ENCODE measurements at regions not wholly inside any gene's neighbourhood (a gene's known extent, or its start where the extent isn't known, plus 50 kb on each side); places are given as distances from the start of the nearest gene placed in this dataset.

GRCh38 chr16:85175724-85176233, 63.5 kb upstream of the CIBAR2 start:
- Mint-ChIP-seq H3K27me3 (ENCODE audit: low read depth) (no peaks in the 10 kb centered on the region), H3K9me3 (ENCODE audit: low read depth) (no peaks in the 10 kb centered on the region), H3K4me3 (ENCODE audit: unreplicated experiment) (no peak overlapping the region), H3K36me3 (ENCODE audit: low read depth) (no peaks in the 10 kb centered on the region), H3K27ac (ENCODE audit: unreplicated experiment) (no peak overlapping the region), H3K4me1 (ENCODE audit: low read depth) (peaks cover 43% of the 10 kb centered on the region)
- TF ChIP-seq CTCF (IDR thresholded peaks at IDR 0.05) = no peak
- DNase-seq (ENCODE audit: low spot score) = no peak

GRCh38 chr16:85176541-85177447, 64.5 kb upstream of the CIBAR2 start:
- Mint-ChIP-seq H3K9me3 (ENCODE audit: low read depth) (no peaks in the 10 kb centered on the region), H3K4me1 (ENCODE audit: low read depth) (peaks cover 37% of the 10 kb centered on the region), H3K4me3 (ENCODE audit: unreplicated experiment) (no peak overlapping the region), H3K27me3 (ENCODE audit: low read depth) (no peaks in the 10 kb centered on the region), H3K36me3 (ENCODE audit: low read depth) (no peaks in the 10 kb centered on the region), H3K27ac (ENCODE audit: unreplicated experiment) (no peak overlapping the region)
- TF ChIP-seq CTCF (IDR thresholded peaks at IDR 0.05) = no peak
- no peak for DNase-seq (ENCODE audit: low spot score)

DNA sequence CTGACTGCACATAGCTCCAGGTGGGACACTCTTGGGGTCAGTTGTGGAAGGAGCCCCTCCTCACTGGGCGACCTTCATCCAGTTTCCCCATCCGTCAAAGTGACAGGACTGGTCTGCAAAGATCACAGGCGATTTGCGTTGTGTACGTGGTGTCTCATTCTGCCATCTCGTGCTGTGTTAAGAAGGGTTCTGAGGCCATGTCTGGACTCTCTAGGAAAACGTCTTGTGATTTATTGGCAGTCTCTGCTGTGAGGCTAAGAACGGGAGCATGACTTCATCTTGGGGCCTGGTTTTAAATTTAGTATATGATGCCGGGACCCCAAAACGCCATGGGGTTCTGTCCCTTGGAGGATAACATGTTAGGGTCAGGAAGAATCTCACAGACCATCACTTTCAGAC, 65.2 kb upstream of the CIBAR2 start:
- H3K27me3 Mint-ChIP-seq (ENCODE audit: low read depth) = no peaks in the 10 kb centered on the region
- no peaks in the 10 kb centered on the region for H3K9me3 Mint-ChIP-seq (ENCODE audit: low read depth)
- H3K4me1 Mint-ChIP-seq (ENCODE audit: low read depth) = peaks cover 30% of the 10 kb centered on the region
- no peak for DNase-seq (ENCODE audit: low spot score)
- TF ChIP-seq CTCF (IDR thresholded peaks at IDR 0.05) = no peak
- no peak overlapping the region for H3K27ac Mint-ChIP-seq (ENCODE audit: unreplicated experiment)
- H3K4me3 Mint-ChIP-seq (ENCODE audit: unreplicated experiment) = no peak overlapping the region
- H3K36me3 Mint-ChIP-seq (ENCODE audit: low read depth) = no peaks in the 10 kb centered on the region

DNA sequence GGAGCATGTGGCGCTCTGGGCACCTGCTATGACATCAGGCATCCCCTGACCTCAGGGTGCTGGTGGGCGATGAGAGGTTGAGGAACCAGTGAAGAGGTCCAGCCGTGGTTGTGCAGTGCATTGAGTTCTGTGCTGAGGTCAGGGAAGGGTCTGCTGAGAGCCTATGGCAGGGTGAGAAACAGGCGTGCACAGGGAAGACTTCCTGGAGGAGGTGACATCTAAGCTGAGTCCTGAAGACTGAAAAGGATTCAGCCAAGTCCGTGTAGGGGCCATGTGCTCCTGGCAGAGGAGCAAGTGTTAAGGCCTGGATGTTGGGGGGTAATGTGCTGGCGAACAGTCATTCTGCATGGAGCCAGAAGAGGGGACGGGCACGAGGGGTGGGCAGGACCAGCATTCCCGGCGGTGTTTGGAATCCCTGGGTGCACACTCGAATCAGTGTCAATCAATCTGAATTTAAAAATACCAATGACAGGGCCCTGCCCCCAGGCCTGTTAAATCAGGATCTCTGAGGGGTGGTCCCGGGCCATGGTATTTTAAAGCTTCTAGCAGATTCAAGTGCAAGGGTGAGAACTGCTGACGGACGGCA, 65.8 kb upstream of the CIBAR2 start:
- H3K4me3 Mint-ChIP-seq (ENCODE audit: unreplicated experiment) = no peak overlapping the region
- peaks cover 24% of the 10 kb centered on the region for H3K4me1 Mint-ChIP-seq (ENCODE audit: low read depth)
- no peak for TF ChIP-seq CTCF (IDR thresholded peaks at IDR 0.05)
- no peaks in the 10 kb centered on the region for H3K9me3 Mint-ChIP-seq (ENCODE audit: low read depth)
- DNase-seq (ENCODE audit: low spot score) = no peak
- H3K27me3 Mint-ChIP-seq (ENCODE audit: low read depth) = no peaks in the 10 kb centered on the region
- no peak overlapping the region for H3K27ac Mint-ChIP-seq (ENCODE audit: unreplicated experiment)
- peaks cover 4% of the 10 kb centered on the region for H3K36me3 Mint-ChIP-seq (ENCODE audit: low read depth)

- no peaks in the 10 kb centered on the region for H3K9me3 Mint-ChIP-seq (ENCODE audit: low read depth)
- peaks cover 19% of the 10 kb centered on the region for H3K4me1 Mint-ChIP-seq (ENCODE audit: low read depth)
- no peak for TF ChIP-seq CTCF (IDR thresholded peaks at IDR 0.05)
- DNase-seq (ENCODE audit: low spot score) = no peak
- H3K27me3 Mint-ChIP-seq (ENCODE audit: low read depth) = no peaks in the 10 kb centered on the region
- peaks cover 4% of the 10 kb centered on the region for H3K36me3 Mint-ChIP-seq (ENCODE audit: low read depth)
- H3K4me3 Mint-ChIP-seq (ENCODE audit: unreplicated experiment) = no peak overlapping the region
- H3K27ac Mint-ChIP-seq (ENCODE audit: unreplicated experiment) = no peak overlapping the region
Measured at GRCh38 chr16:85178596-85178995, 66.3 kb upstream of the CIBAR2 start.

Measured in chondrocyte (in vitro differentiated cells).